Head of caudate nucleus (tissue), 42 donors: ENCODE measurements at regions not wholly inside any gene's neighbourhood (a gene's known extent, or its start where the extent isn't known, plus 50 kb on each side); places are given as distances from the start of the nearest gene placed in this dataset.

ENCODE experiments used
- DNase-seq, 42 donors: peaks; one replicate each; pipeline versions ENCODE4 v3.0.0 to v3.0.0-alpha.2; 2020 to 2021; ENCODE audit warnings: mixed read lengths in 7 of 42
- intact Hi-C: fragments of 100-400 bp; cut with DNase I; formaldehyde crosslinking; loops from one replicate; pipeline ENCODE4 v1.15.0; 2022

DNA sequence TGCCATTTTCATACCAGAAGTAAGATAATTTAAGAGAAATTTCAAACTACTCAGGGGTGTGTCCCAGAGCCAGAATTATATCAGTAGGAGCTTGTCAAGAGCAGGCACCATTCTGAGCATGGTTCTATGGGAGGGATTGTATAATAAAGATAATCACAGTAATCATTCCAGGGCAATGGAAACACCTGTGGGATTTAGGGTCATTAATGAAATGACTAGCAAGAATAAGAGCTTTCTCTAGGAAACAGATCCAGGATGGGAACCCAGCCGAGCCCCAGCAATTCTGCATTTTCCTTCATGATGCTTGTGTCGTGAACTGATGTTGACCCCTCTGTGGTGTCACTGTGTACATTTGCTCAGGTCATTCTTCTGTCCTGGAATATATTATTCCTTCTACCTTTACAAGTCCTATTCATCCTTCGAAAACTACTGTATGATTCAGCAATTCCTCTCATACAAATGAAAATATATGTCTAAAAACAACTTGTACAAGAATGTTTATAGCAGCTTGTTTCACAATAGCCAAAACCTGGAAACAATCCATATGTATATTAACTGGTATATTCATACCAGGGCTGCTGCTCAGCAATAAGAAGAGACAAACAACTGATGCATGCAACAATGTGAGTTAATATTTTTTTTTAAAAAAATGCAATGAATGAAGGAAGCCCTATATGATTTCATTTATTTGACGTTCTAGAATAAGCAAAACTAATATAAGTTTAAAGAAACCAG is 687.8 kb upstream of the KLHL29 start:
- no peak for DNase-seq
- intact Hi-C loops = no loop called here

GRCh38 chr2:22701561-22702160 is 683.3 kb upstream of the KLHL29 start:
- DNase-seq = no peak
- intact Hi-C loops = no loop called here

GRCh38 chr2:22703286-22703920 is 681.6 kb upstream of the KLHL29 start:
- intact Hi-C loops = no loop called here
- DNase-seq = no peak

- intact Hi-C loops = no loop called here
- no peak for DNase-seq
These were observed 665.6 kb upstream of the KLHL29 start for GRCh38 chr2:22719396-22719795.

- DNase-seq = no peak
- intact Hi-C loops = no loop called here
These were observed 655.5 kb upstream of the KLHL29 start for GRCh38 chr2:22729466-22729865.

GRCh38 chr2:22734373-22735045 is 650.5 kb upstream of the KLHL29 start:
- intact Hi-C loops = no loop called here

GRCh38 chr2:22737144-22737543 is 647.8 kb upstream of the KLHL29 start:
- DNase-seq = peak in 1 of 42 donors; percentile 34
- intact Hi-C loops = no loop called here

More at GRCh38 chr2:22734373-22735045, 650.5 kb upstream of the KLHL29 start:
- DNase-seq = no peak

DNA sequence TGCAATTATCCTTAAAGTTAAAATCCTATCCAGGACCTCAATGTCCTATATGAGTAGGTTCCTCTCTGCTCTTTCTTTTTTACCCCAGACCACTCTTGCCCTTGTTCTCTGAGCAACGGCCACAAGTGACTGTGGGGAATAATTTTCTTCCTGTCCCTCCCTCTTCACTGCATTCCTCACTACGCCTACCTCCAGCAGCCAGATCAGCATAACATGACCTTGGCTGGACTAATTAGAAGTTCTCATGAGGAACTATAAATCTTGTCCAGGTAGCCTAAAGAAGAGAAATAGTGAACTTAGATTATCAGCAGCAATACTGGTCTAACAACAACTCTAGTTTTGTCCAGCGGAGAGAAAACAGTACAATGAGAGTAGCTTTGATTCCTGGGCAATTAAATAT is 643.8 kb upstream of the KLHL29 start:
- DNase-seq = no peak

DNA sequence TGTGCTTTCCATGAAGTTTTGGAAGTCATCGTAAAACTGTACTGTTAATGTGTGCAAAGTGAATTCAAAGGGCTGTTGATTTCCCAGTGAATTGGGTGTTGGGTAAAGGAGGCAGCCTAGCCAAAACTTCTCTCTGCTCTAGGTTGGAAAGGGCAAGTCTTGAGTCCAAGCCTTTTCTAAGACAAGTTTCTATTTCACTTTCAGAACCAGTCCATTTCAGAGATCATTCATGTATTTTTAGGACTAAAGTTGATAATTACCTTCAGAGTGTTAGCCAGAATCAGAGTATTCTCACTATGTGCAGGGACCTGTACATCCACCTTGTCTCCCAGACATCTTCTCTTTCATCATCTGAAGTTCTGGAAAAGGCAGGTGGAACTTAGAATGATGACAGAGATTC is 636.1 kb upstream of the KLHL29 start:
- intact Hi-C loops = no loop called here
- DNase-seq = no peak

More for the DNA sequence above, 643.8 kb upstream of the KLHL29 start:
- intact Hi-C loops = no loop called here

GRCh38 chr2:22753476-22753875 is 631.5 kb upstream of the KLHL29 start:
- DNase-seq = no peak
- intact Hi-C loops = no loop called here

GRCh38 chr2:22756276-22757043 is 628.5 kb upstream of the KLHL29 start:
- intact Hi-C loops = no loop called here
- DNase-seq = no peak

DNA sequence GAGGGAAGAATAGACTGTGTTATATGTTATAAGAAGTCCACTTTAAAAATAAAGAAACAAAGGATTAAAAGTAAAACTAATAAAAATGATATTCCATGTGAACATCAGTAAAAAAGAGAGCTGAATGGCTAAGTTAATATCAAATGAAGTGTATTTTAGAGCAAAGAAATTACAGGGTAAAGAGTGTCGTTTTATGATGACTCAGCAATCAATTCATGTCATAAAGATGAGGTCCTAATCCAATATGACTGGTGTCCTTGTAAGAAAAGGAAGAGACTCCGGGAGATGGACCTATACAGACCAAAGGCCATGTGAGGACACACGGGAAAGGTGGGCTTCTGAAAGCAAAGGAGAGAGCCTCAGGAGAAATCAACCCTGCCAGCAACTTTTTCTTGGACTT is 615.5 kb upstream of the KLHL29 start:
- intact Hi-C loops = no loop called here
- DNase-seq = no peak

GRCh38 chr2:22784566-22784965 is 600.4 kb upstream of the KLHL29 start:
- intact Hi-C loops = no loop called here
- no peak for DNase-seq

DNA sequence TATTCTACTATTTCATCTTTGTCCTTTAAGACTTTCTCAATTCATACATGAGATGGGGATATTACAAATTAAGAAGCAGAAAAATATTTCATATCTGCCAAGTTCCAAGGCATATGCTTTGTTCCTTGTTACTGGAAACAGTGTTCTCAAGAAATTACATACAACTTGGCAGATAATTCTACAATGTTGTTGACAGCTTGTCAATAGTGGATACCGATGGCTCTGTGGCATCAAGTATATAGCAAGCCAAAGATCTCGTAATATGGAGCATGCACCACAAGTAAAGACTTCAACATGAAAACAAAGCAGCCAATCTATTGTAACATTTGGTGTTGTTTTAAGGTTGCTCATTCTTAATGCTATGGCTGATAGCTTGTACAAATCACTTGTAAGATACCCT is 598.2 kb upstream of the KLHL29 start:
- intact Hi-C loops = no loop called here
- no peak for DNase-seq

DNA sequence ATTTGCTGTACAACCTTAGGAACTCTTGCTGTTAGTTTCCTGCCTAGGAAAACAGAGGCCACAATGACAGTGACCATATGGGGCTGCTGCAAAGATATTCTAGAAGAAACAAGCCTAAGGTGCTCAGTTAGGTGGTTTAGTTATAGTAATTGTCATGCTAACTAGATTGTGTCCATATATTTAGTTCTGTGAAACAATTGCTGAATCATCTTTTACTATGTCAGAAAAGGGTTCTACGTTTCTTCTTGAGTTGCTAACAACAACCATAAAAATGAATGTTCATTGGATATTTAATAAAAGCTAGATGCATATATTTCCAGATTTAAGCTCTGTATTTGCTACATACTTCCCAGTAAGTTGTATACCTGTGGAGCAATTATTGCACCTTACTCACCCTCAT is 597.2 kb upstream of the KLHL29 start:
- no peak for DNase-seq
- intact Hi-C loops = no loop called here

DNA sequence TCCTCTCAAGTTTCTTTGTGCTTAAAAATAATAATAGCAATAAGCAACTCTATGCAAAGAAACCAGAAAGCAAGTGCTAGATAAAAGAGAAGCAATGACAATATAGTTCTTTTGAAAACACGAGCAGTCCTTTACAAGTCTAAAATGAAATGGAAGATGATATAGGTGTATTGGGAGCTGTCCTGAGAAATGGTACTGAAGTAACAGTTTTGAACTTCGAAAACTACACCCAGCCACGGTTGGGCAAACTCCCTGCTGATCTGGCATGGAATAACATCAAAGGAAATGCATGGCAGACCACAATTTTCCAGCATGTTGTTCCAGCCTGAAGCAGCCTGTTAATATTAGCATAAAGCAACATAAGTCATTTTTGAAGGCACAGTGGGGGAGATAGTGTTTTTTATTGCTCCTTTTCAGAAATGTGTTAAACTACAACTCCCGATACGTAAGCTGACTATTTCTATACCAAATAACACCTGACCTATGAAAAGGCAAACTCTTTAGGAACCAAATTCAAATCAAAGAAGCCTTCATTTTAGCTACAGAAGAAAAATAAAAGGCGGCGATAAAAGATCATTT is 596.1 kb upstream of the KLHL29 start:
- no peak for DNase-seq
- intact Hi-C loops = no loop called here

DNA sequence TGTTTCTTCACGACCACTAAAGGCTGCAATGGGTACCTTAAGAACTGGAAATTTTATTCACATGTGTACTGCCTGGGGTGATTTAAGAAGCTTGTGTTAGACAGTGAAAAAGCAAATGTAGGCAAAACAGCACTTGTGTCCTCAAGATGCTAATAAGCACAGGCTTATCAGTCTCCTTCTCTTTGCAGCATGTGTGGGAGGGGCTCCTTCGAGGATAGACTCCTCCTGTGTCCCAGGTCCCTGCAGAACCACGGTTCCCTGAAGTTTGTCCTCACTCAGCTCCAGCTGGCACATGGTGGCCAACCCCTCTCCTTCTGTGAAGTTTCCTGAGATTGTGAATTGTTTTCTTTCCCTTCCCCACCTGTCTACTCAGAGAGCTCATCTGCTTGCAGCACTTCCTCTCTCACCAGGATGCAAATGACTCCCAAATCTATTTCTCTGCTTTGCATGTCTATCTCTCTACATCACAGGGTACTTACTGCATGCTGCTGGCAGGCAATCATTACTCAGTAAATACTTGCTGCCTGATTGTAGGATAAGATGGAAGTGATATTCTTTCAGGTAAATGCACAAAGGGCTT is 589.6 kb upstream of the KLHL29 start:
- DNase-seq = no peak
- intact Hi-C loops = no loop called here

- DNase-seq = no peak
- intact Hi-C loops = no loop called here
These were observed 586.6 kb upstream of the KLHL29 start for GRCh38 chr2:22798386-22798785.

GRCh38 chr2:22800412-22800811 is 584.6 kb upstream of the KLHL29 start:
- DNase-seq = no peak
- intact Hi-C loops = no loop called here
